Ascending aorta (tissue), 2 donors: ENCODE measurements at regions not wholly inside any gene's neighbourhood (a gene's known extent, or its start where the extent isn't known, plus 50 kb on each side); places are given as distances from the start of the nearest gene placed in this dataset.

Source experiments
- DNase-seq, 2 donors: peaks; one replicate each; pipeline ENCODE4 v3.0.0-alpha.2; 2019; ENCODE audit warnings: low spot score in 2 of 2
- H3K27ac ChIP-seq, 2 donors: fragments of 200-600 bp; sonication (generic); one replicate each; pipeline ENCODE4 v1.5.1; 2016 to 2017; ENCODE audit warnings: mild to moderate bottlenecking in 1 of 2
- H3K27me3 ChIP-seq: fragments of 200-600 bp; sonication (generic); one replicate; pipeline ENCODE4 v1.5.1; 2017
- H3K36me3 ChIP-seq, 2 donors: fragments of 200-600 bp; sonication (generic); one replicate each; pipeline ENCODE4 v1.5.1; 2016
- H3K4me1 ChIP-seq, 2 donors: fragments of 200-600 bp; sonication (generic); one replicate each; pipeline ENCODE4 v1.5.1; 2016 to 2017; ENCODE audit warnings: mild to moderate bottlenecking in 1 of 2
- H3K4me3 ChIP-seq, 2 donors: fragments of 200-600 bp; sonication (generic); one replicate each; pipeline ENCODE4 v1.5.1; 2016 to 2017; ENCODE audit warnings: mild to moderate bottlenecking in 1 of 2
- H3K9me3 ChIP-seq, 2 donors: fragments of 200-600 bp; sonication (generic); one replicate each; pipeline ENCODE4 v1.5.1; 2016
- CTCF ChIP-seq, 3 experiments: fragments of 200-600 bp in 2 of 3; fragments of 450-650 bp in 1 of 3; sonication (generic) in 2 of 3; IDR thresholded peaks; one replicate each; pipeline ENCODE4 v1.5.1; 2016 to 2019; ENCODE audit warnings: antibody characterized with exemption in 3 of 3, mild to moderate bottlenecking in 1 of 3, moderate library complexity in 1 of 3
- intact Hi-C: fragments of 100-400 bp; cut with DNase I; formaldehyde crosslinking; loops from one replicate; pipeline ENCODE4 v1.15.1; 2023

GRCh38 chr18:43751203-43751602 lies 473.9 kb upstream of the SYT4 start:
- H3K9me3 ChIP-seq, result peaks cover 4 to 15% of the 10 kb centered on the region in 2 donors
- no peaks in the 10 kb centered on the region for H3K27me3 ChIP-seq
- intact Hi-C loops, result no loop called here
- H3K27ac ChIP-seq, result no peak overlapping the region
- no peaks in the 10 kb centered on the region for H3K36me3 ChIP-seq
- no peaks in the 10 kb centered on the region for H3K4me1 ChIP-seq
- no peak for TF ChIP-seq CTCF (IDR thresholded peaks at IDR 0.05)
- H3K4me3 ChIP-seq, result no peak overlapping the region
- no peak for DNase-seq

- intact Hi-C loops, result no loop called here
- Histone ChIP-seq H3K27me3 (no peaks in the 10 kb centered on the region), H3K36me3 (no peaks in the 10 kb centered on the region), H3K9me3 (peaks cover 4 to 15% of the 10 kb centered on the region in 2 donors), H3K4me3 (no peak overlapping the region), H3K4me1 (no peaks in the 10 kb centered on the region), H3K27ac (no peak overlapping the region)
- TF ChIP-seq CTCF (IDR thresholded peaks at IDR 0.05), result no peak
- no peak for DNase-seq
Observed at GRCh38 chr18:43751835-43752234, 474.5 kb upstream of the SYT4 start.

GRCh38 chr18:43757273-43757672 lies 480.0 kb upstream of the SYT4 start:
- intact Hi-C loops, result no loop called here
- peaks cover 4 to 5% of the 10 kb centered on the region in 2 donors for H3K9me3 ChIP-seq
- no peaks in the 10 kb centered on the region for H3K36me3 ChIP-seq
- no peaks in the 10 kb centered on the region for H3K4me1 ChIP-seq
- no peak for DNase-seq
- H3K27me3 ChIP-seq, result no peaks in the 10 kb centered on the region
- TF ChIP-seq CTCF (IDR thresholded peaks at IDR 0.05), result no peak
- H3K27ac ChIP-seq, result no peak overlapping the region
- no peak overlapping the region for H3K4me3 ChIP-seq

GRCh38 chr18:43758734-43759133 lies 481.4 kb upstream of the SYT4 start:
- no peaks in the 10 kb centered on the region for H3K27me3 ChIP-seq
- no peak overlapping the region for H3K27ac ChIP-seq
- intact Hi-C loops, result no loop called here
- H3K9me3 ChIP-seq, result no peaks in the 10 kb centered on the region
- no peak for TF ChIP-seq CTCF (IDR thresholded peaks at IDR 0.05)
- no peaks in the 10 kb centered on the region for H3K4me1 ChIP-seq
- DNase-seq, result no peak
- H3K4me3 ChIP-seq, result no peak overlapping the region
- H3K36me3 ChIP-seq, result no peaks in the 10 kb centered on the region

- intact Hi-C loops, result no loop called here
- no peak for TF ChIP-seq CTCF (IDR thresholded peaks at IDR 0.05)
- H3K9me3 ChIP-seq, result no peaks in the 10 kb centered on the region
- no peak overlapping the region for H3K4me3 ChIP-seq
- no peaks in the 10 kb centered on the region for H3K4me1 ChIP-seq
- DNase-seq, result no peak
- no peaks in the 10 kb centered on the region for H3K27me3 ChIP-seq
- no peaks in the 10 kb centered on the region for H3K36me3 ChIP-seq
- H3K27ac ChIP-seq, result no peak overlapping the region
Observed at GRCh38 chr18:43760010-43760409, 482.7 kb upstream of the SYT4 start.

- no peak for DNase-seq
- Histone ChIP-seq H3K36me3 (no peaks in the 10 kb centered on the region), H3K9me3 (no peaks in the 10 kb centered on the region), H3K4me1 (no peaks in the 10 kb centered on the region), H3K4me3 (no peak overlapping the region), H3K27ac (no peak overlapping the region), H3K27me3 (no peaks in the 10 kb centered on the region)
- no peak for TF ChIP-seq CTCF (IDR thresholded peaks at IDR 0.05)
- intact Hi-C loops, result no loop called here
Observed at GRCh38 chr18:43772907-43773306, 495.6 kb upstream of the SYT4 start.
